ENCODE measurements at regions not wholly inside any gene's neighbourhood (a gene's known extent, or its start where the extent isn't known, plus 50 kb on each side); places are given as distances from the start of the nearest gene placed in this dataset.

- Histone ChIP-seq H3K27me3 (ENCODE audit: insufficient read depth, low read length) (no peaks in the 10 kb centered on the region), H3K9me3 (ENCODE audit: control insufficient read depth, low read depth, low read length) (no peaks in the 10 kb centered on the region), H4K20me1 (ENCODE audit: control insufficient read depth, insufficient read depth, insufficient read length) (no peaks in the 10 kb centered on the region), H3K27ac (ENCODE audit: insufficient read length, low read depth, low read length) (no peak overlapping the region), H4K8ac (replicated peaks; ENCODE audit: insufficient read length, low read depth, low read length) (no peak overlapping the region), H3K79me1 (ENCODE audit: insufficient read depth, low read depth, low read length, poor library complexity, severe bottlenecking) (no peaks in the 10 kb centered on the region), H4K5ac (ENCODE audit: insufficient read length, low read depth, low read length) (no peak overlapping the region), H4K91ac (ENCODE audit: insufficient read length, low read depth, low read length) (no peak overlapping the region), H2BK120ac (ENCODE audit: low read depth, low read length, poor library complexity, severe bottlenecking) (no peak overlapping the region), H3K4ac (ENCODE audit: low read depth, low read length) (no peak overlapping the region), H3K79me2 (ENCODE audit: insufficient read depth, low read length) (no peaks in the 10 kb centered on the region), H3K18ac (ENCODE audit: insufficient read length, low read depth, low read length) (no peak overlapping the region), H2BK12ac (ENCODE audit: insufficient read length, low read depth, low read length) (no peak overlapping the region), H2BK20ac (ENCODE audit: low read depth, low read length, poor library complexity, severe bottlenecking) (no peak overlapping the region), H2AK5ac (ENCODE audit: insufficient read length, low read length) (no peak overlapping the region), H3K4me1 (ENCODE audit: insufficient read depth, low read length) (no peaks in the 10 kb centered on the region), H2BK5ac (ENCODE audit: insufficient read length, low read length) (no peak overlapping the region), H3K56ac (ENCODE audit: insufficient read length, low read depth, low read length) (no peak overlapping the region), H3K9ac (ENCODE audit: extremely low read depth, insufficient read length, low read length) (no peak overlapping the region), H3K23me2 (ENCODE audit: insufficient read length, low read depth, low read length, poor library complexity, severe bottlenecking) (no peaks in the 10 kb centered on the region), H3K23ac (ENCODE audit: insufficient read length, low read depth, low read length) (no peak overlapping the region), H3K14ac (ENCODE audit: insufficient read depth, low read length) (no peak overlapping the region), H3K4me2 (ENCODE audit: insufficient read depth, insufficient read length, low read length) (no peak overlapping the region), H2BK15ac (ENCODE audit: low read depth, low read length) (no peak overlapping the region), H3T11ph (ENCODE audit: low read length) (no peak overlapping the region), H2AFZ (ENCODE audit: low read length) (no peak overlapping the region)
- WGBS (ENCODE audit: extremely low coverage, insufficient read length, low lambda C conversion rate): no CpG with 5 or more reads among the region's 1 CpG
- no peaks in the 10 kb centered on the region; a peak in 1 of 7 replicates for H3K36me3 Mint-ChIP-seq (ENCODE audit: insufficient read depth in 1 of 3, low read depth in 3 of 3)
- no peaks in the 10 kb centered on the region for H3K4me1 Mint-ChIP-seq
- H3K9me3 Mint-ChIP-seq: no peaks in the 10 kb centered on the region
- no peak overlapping the region for H3K27ac Mint-ChIP-seq
- no peak overlapping the region for H3K4me3 Mint-ChIP-seq
- H3K27me3 Mint-ChIP-seq (ENCODE audit: low read depth): no peaks in the 10 kb centered on the region
- no peak for DNase-seq
- TF ChIP-seq CTCF (conservative IDR thresholded peaks at IDR 0.05): no peak
These were observed 108.4 kb upstream of the TNFAIP3 start for GRCh38 chr6:137758661-137759060.

Measured in H9 (cell line).